IPS-15b (cell line): ENCODE measurements at regions not wholly inside any gene's neighbourhood (a gene's known extent, or its start where the extent isn't known, plus 50 kb on each side); places are given as distances from the start of the nearest gene placed in this dataset.

Experiments used
- H3K27me3 ChIP-seq: one replicate; pipeline ENCODE4 v1.6.1; 2013; ENCODE audit warnings: low read length; ENCODE audit not compliant: control insufficient read depth, insufficient read depth
- H3K36me3 ChIP-seq: one replicate; pipeline ENCODE4 v1.6.1; 2013; ENCODE audit warnings: low read length; ENCODE audit not compliant: control insufficient read depth, insufficient read depth
- H3K4me1 ChIP-seq: one replicate; pipeline ENCODE4 v1.6.1; 2013; ENCODE audit warnings: mild to moderate bottlenecking, low read length; ENCODE audit not compliant: control insufficient read depth, insufficient read depth
- H3K4me3 ChIP-seq: one replicate; pipeline ENCODE4 v1.5.1; 2013; ENCODE audit warnings: low read depth, low read length
- H3K9ac ChIP-seq: one replicate; pipeline ENCODE4 v1.6.1; 2013; ENCODE audit warnings: low read depth, mild to moderate bottlenecking, low read length
- H3K9me3 ChIP-seq: one replicate; pipeline ENCODE4 v1.6.1; 2013; ENCODE audit warnings: mild to moderate bottlenecking, low read length; ENCODE audit not compliant: control insufficient read depth, insufficient read depth

- no peaks in the 10 kb centered on the region for H3K4me1 ChIP-seq
- no peaks in the 10 kb centered on the region for H3K36me3 ChIP-seq
- no peak overlapping the region for H3K4me3 ChIP-seq
- no peaks in the 10 kb centered on the region for H3K9me3 ChIP-seq
- no peaks in the 10 kb centered on the region for H3K27me3 ChIP-seq
- no peak overlapping the region for H3K9ac ChIP-seq
Observed at GRCh38 chr6:43849844-43850243, 79.8 kb downstream of the VEGFA start.

- Histone ChIP-seq H3K9ac (no peak overlapping the region), H3K27me3 (no peaks in the 10 kb centered on the region), H3K36me3 (no peaks in the 10 kb centered on the region), H3K9me3 (no peaks in the 10 kb centered on the region), H3K4me3 (no peak overlapping the region), H3K4me1 (no peaks in the 10 kb centered on the region)
Observed at GRCh38 chr6:43848671-43849391, 78.8 kb downstream of the VEGFA start.

- Histone ChIP-seq H3K9ac (no peak overlapping the region), H3K4me3 (no peak overlapping the region), H3K9me3 (no peaks in the 10 kb centered on the region), H3K4me1 (no peaks in the 10 kb centered on the region), H3K36me3 (no peaks in the 10 kb centered on the region), H3K27me3 (no peaks in the 10 kb centered on the region)
Observed at GRCh38 chr6:43847741-43848630, 78.0 kb downstream of the VEGFA start.

GRCh38 chr6:43846556-43846955 lies 76.5 kb downstream of the VEGFA start:
- no peak overlapping the region for H3K4me3 ChIP-seq
- H3K27me3 ChIP-seq, result no peaks in the 10 kb centered on the region
- H3K9me3 ChIP-seq, result no peaks in the 10 kb centered on the region
- no peaks in the 10 kb centered on the region for H3K36me3 ChIP-seq
- H3K9ac ChIP-seq, result no peak overlapping the region
- H3K4me1 ChIP-seq, result no peaks in the 10 kb centered on the region

- Histone ChIP-seq H3K4me3 (no peak overlapping the region), H3K9me3 (no peaks in the 10 kb centered on the region), H3K36me3 (no peaks in the 10 kb centered on the region), H3K4me1 (no peaks in the 10 kb centered on the region), H3K9ac (no peak overlapping the region), H3K27me3 (no peaks in the 10 kb centered on the region)
Observed at GRCh38 chr6:43845646-43846045, 75.6 kb downstream of the VEGFA start.

GRCh38 chr6:43843669-43844171 lies 73.7 kb downstream of the VEGFA start:
- Histone ChIP-seq H3K27me3 (no peaks in the 10 kb centered on the region), H3K4me3 (no peak overlapping the region), H3K4me1 (no peaks in the 10 kb centered on the region), H3K9ac (no peak overlapping the region), H3K36me3 (no peaks in the 10 kb centered on the region), H3K9me3 (no peaks in the 10 kb centered on the region)

- Histone ChIP-seq H3K27me3 (no peaks in the 10 kb centered on the region), H3K9ac (no peak overlapping the region), H3K4me3 (no peak overlapping the region), H3K36me3 (no peaks in the 10 kb centered on the region), H3K9me3 (no peaks in the 10 kb centered on the region), H3K4me1 (no peaks in the 10 kb centered on the region)
Observed at GRCh38 chr6:43843097-43843645, 73.2 kb downstream of the VEGFA start.

- H3K9ac ChIP-seq, result no peak overlapping the region
- no peaks in the 10 kb centered on the region for H3K36me3 ChIP-seq
- H3K4me1 ChIP-seq, result no peaks in the 10 kb centered on the region
- H3K27me3 ChIP-seq, result no peaks in the 10 kb centered on the region
- H3K4me3 ChIP-seq, result no peak overlapping the region
- H3K9me3 ChIP-seq, result no peaks in the 10 kb centered on the region
Observed at GRCh38 chr6:43842231-43842794, 72.3 kb downstream of the VEGFA start.

GRCh38 chr6:43840490-43841218 lies 70.6 kb downstream of the VEGFA start:
- H3K27me3 ChIP-seq, result no peaks in the 10 kb centered on the region
- H3K4me3 ChIP-seq, result no peak overlapping the region
- H3K4me1 ChIP-seq, result no peaks in the 10 kb centered on the region
- no peaks in the 10 kb centered on the region for H3K9me3 ChIP-seq
- H3K36me3 ChIP-seq, result no peaks in the 10 kb centered on the region
- H3K9ac ChIP-seq, result no peak overlapping the region

GRCh38 chr6:43838276-43839036 lies 68.4 kb downstream of the VEGFA start:
- H3K9ac ChIP-seq, result no peak overlapping the region
- no peaks in the 10 kb centered on the region for H3K9me3 ChIP-seq
- H3K27me3 ChIP-seq, result no peaks in the 10 kb centered on the region
- no peak overlapping the region for H3K4me3 ChIP-seq
- H3K4me1 ChIP-seq, result no peaks in the 10 kb centered on the region
- no peaks in the 10 kb centered on the region for H3K36me3 ChIP-seq
